SIG-M5 treated with dmso at 0.1 percent for 504 hours (cell line): ENCODE measurements at regions not wholly inside any gene's neighbourhood (a gene's known extent, or its start where the extent isn't known, plus 50 kb on each side); places are given as distances from the start of the nearest gene placed in this dataset.

ENCODE experiments used
- DNase-seq: peaks from one replicate; lab custom pipeline; 2025; ENCODE audit not compliant: unreplicated experiment; lab: John Stamatoyannopoulos, UW

GRCh38 chr14:101098641-101099040 is 195.1 kb upstream of the RTL1 start:
- DNase-seq: no peak

GRCh38 chr14:101101456-101102056 is 198.0 kb upstream of the RTL1 start:
- no peak for DNase-seq

- no peak for DNase-seq
Measured at GRCh38 chr14:101102875-101103274, 199.4 kb upstream of the RTL1 start.

GRCh38 chr14:101103321-101103901 is 199.9 kb upstream of the RTL1 start:
- no peak for DNase-seq

- no peak for DNase-seq
Measured at GRCh38 chr14:101104485-101104884, 201.0 kb upstream of the RTL1 start.

GRCh38 chr14:101105045-101105444 is 201.5 kb upstream of the RTL1 start:
- DNase-seq: no peak

- no peak for DNase-seq
Measured at GRCh38 chr14:101108579-101109346, 205.2 kb upstream of the RTL1 start.

- no peak for DNase-seq
Measured at GRCh38 chr14:101109347-101109638, 205.8 kb upstream of the RTL1 start.

GRCh38 chr14:101109981-101110728 is 206.6 kb upstream of the RTL1 start:
- DNase-seq: peak; percentile 45

GRCh38 chr14:101110729-101111619 is 207.5 kb upstream of the RTL1 start:
- DNase-seq: no peak

GRCh38 chr14:101111620-101112290 is 208.2 kb upstream of the RTL1 start:
- DNase-seq: no peak

GRCh38 chr14:101112351-101113107 is 209.0 kb upstream of the RTL1 start:
- DNase-seq: no peak

- no peak for DNase-seq
Measured at GRCh38 chr14:101113108-101113612, 209.6 kb upstream of the RTL1 start.

GRCh38 chr14:101113835-101114725 is 210.6 kb upstream of the RTL1 start:
- no peak for DNase-seq

GRCh38 chr14:101114726-101115515 is 211.4 kb upstream of the RTL1 start:
- no peak for DNase-seq

GRCh38 chr14:101115652-101116051 is 212.1 kb upstream of the RTL1 start:
- DNase-seq: no peak

GRCh38 chr14:101116065-101116464 is 212.5 kb upstream of the RTL1 start:
- no peak for DNase-seq
